WERI-Rb-1 (cell line): ENCODE measurements at regions not wholly inside any gene's neighbourhood (a gene's known extent, or its start where the extent isn't known, plus 50 kb on each side); places are given as distances from the start of the nearest gene placed in this dataset.

Source experiments
- DNase-seq: peaks from one replicate; pipeline ENCODE4 v3.0.0-alpha.2; 2020
- H3K27ac ChIP-seq: fragments of 250-450 bp; sonication (Bioruptor Pico); 2 replicates; pipeline ENCODE4 v1.5.1; 2020; ENCODE audit warnings: mild to moderate bottlenecking, moderate library complexity
- H3K27me3 ChIP-seq: fragments of 250-450 bp; sonication (Bioruptor Pico); 2 replicates; pipeline ENCODE4 v1.5.1; 2021; ENCODE audit warnings: mild to moderate bottlenecking, low read depth, moderate library complexity; ENCODE audit not compliant: insufficient read depth, severe bottlenecking
- H3K36me3 ChIP-seq: fragments of 250-450 bp; sonication (Bioruptor Pico); 2 replicates; pipeline ENCODE4 v1.5.1; 2020; ENCODE audit warnings: mild to moderate bottlenecking, moderate library complexity
- H3K4me3 ChIP-seq: 2 replicates; pipeline ENCODE4 v1.5.1; 2011; ENCODE audit warnings: low read depth, mild to moderate bottlenecking, control low read depth, low read length
- H3K9me3 ChIP-seq: fragments of 250-450 bp; sonication (Bioruptor Pico); 2 replicates; pipeline ENCODE4 v1.5.1; 2021; ENCODE audit warnings: mild to moderate bottlenecking, moderate library complexity; ENCODE audit not compliant: severe bottlenecking
- TF ChIP-seq, protein P1 (sequence below): IDR thresholded peaks from 2 replicates; pipeline ENCODE4 v1.5.1; 2011; ENCODE audit warnings: low read depth, mild to moderate bottlenecking, control low read depth, inconsistent platforms, low read length

DNA sequence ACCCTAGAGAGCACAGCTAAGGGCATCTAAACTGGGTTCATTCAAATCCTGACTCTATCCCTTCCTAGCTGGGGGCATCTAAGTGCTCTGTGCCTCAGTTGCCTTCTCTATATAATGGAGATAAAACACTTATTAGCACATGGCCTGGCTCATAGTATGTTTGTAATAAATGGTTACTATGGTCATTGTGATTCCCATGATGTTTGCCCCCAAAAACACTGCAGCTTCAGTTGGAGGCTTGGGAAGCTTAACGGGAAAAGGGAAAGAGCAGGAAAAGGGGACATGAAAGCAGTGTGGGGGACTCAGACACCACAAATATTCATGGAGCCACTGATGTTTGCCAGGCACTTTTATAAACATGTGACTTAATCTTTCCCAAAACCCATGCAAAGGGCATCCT, 118.1 kb downstream of the INHBB start:
- no peak overlapping the region for H3K27ac ChIP-seq
- no peaks in the 10 kb centered on the region for H3K9me3 ChIP-seq
- TF ChIP-seq, protein P1, sequence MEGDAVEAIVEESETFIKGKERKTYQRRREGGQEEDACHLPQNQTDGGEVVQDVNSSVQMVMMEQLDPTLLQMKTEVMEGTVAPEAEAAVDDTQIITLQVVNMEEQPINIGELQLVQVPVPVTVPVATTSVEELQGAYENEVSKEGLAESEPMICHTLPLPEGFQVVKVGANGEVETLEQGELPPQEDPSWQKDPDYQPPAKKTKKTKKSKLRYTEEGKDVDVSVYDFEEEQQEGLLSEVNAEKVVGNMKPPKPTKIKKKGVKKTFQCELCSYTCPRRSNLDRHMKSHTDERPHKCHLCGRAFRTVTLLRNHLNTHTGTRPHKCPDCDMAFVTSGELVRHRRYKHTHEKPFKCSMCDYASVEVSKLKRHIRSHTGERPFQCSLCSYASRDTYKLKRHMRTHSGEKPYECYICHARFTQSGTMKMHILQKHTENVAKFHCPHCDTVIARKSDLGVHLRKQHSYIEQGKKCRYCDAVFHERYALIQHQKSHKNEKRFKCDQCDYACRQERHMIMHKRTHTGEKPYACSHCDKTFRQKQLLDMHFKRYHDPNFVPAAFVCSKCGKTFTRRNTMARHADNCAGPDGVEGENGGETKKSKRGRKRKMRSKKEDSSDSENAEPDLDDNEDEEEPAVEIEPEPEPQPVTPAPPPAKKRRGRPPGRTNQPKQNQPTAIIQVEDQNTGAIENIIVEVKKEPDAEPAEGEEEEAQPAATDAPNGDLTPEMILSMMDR, result no peak
- no peaks in the 10 kb centered on the region for H3K27me3 ChIP-seq
- H3K4me3 ChIP-seq, result no peak overlapping the region
- H3K36me3 ChIP-seq, result no peaks in the 10 kb centered on the region
- DNase-seq, result no peak

DNA sequence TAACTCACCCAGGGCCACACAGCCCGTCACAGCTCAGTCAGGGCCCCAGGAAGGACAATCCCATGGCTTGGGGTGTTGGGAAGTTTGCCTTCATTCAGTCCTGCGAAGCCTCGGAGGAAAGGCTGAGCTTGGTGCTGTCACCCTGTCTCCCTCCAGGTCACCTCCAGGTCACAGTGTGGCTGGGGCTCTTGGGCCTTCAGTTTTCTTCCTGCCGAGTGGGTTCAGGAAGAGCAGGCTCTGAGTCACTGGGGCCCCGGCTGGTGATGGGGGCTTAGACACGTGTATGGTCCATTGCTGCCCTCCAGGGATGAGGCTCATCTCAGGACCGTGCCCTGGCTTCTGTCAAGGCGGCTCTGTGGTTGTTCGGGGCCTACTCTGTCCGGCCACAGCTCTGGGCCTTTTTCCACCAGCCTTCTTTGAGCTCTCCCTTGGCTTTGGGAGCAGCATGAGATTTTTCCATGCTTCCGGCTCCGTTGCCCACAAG, 118.6 kb downstream of the INHBB start:
- DNase-seq, result no peak
- H3K27me3 ChIP-seq, result no peaks in the 10 kb centered on the region
- TF ChIP-seq, protein P1, result no peak
- H3K4me3 ChIP-seq, result no peak overlapping the region
- H3K27ac ChIP-seq, result no peak overlapping the region
- no peaks in the 10 kb centered on the region for H3K36me3 ChIP-seq
- no peaks in the 10 kb centered on the region for H3K9me3 ChIP-seq

DNA sequence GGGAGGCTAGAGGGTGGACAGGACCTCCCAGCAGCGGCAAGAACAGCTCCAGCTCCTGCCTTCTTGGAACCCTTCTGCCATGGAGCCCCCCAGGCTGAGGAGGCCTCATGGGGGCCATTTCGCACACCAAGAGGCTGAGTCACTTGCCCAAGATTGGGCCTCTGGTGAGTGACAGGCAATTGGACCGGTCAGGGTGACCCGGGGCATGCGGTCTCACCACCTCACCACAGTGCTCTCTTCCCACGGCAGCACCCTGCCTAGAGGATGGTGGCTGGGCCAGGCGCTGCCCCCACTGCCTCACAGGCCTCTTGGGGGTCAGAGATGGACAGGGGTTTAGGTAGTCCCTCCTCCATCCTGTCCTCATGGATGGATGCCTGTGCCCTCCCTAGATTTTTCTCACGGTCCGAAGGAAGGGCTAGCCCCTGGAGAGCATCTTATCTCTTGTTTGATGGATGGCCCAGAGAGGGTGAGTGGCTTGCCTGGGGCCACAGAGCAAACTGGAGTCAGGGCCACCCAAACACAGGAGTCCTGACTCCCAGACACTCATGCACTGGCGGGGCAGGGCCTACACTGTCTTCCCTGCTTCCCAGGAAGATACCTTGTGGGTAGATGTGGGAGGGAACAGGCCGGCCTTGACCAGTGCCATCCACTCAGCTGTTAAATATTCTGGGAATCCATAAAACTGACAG, 119.2 kb downstream of the INHBB start:
- no peak for DNase-seq
- Histone ChIP-seq H3K27ac (peak overlapping the region; percentile 58; the same call in 1 of the 2 replicates), H3K9me3 (no peaks in the 10 kb centered on the region), H3K27me3 (no peaks in the 10 kb centered on the region), H3K4me3 (no peak overlapping the region), H3K36me3 (no peaks in the 10 kb centered on the region)
- TF ChIP-seq, protein P1, result no peak

DNA sequence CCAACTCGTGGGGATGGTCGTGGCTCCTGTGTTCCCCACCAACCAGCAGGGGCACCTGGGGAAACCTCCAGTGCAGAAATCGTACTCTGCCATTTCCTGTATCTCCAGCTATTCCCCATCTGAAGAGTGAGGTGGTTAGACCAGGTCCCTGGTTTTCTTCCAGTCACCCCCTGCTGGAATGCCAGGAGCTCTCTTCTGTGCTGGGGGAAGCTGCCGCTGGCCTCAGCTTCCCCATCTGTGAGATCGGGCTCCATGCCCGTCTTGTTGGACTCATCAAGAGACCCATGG, 119.7 kb downstream of the INHBB start:
- DNase-seq, result no peak
- Histone ChIP-seq H3K9me3 (no peaks in the 10 kb centered on the region), H3K36me3 (no peaks in the 10 kb centered on the region), H3K27ac (peak overlapping the region; percentile 58), H3K27me3 (no peaks in the 10 kb centered on the region), H3K4me3 (no peak overlapping the region)
- TF ChIP-seq, protein P1, result no peak

DNA sequence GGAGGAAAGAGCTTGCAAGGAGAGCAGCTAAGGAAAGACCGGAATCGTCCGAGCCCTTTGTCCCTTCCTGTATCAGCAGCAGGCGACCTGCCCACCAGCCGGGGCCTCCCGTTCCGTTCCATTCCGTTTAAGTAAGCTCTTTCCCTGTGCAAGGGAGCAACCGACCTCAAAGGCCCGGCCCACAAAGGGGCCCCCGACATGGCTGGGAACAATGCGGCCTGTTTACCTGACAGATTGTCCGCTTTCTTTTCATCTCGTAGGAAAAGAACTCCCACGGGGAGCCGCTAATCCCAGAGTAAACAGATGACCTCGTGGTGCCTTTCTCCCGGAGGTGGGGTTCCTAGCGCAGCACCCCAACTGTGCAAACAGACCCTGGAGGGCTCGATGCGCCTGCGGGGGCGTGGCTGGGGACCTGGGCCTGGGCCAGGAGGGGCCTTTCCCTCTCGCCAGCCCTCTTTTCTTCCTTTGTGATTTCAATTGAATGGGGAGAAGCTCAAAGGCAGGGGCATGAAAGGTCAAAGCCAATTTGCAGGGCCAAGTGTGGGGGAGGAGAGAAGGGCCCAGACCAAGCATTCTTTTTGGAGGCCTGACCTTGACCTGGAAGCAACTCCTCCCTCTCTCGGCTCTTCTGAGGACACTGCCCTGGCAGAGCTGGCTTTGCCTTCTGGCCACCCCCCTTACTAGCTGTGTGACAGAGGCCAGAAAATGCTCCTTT, 120.2 kb downstream of the INHBB start:
- Histone ChIP-seq H3K27ac (peak overlapping the region; percentile 58), H3K9me3 (no peaks in the 10 kb centered on the region), H3K4me3 (no peak overlapping the region), H3K27me3 (no peaks in the 10 kb centered on the region), H3K36me3 (no peaks in the 10 kb centered on the region)
- DNase-seq, result peak; percentile 58
- TF ChIP-seq, protein P1, result no peak
